GM12873 (cell line): ENCODE measurements at regions not wholly inside any gene's neighbourhood (a gene's known extent, or its start where the extent isn't known, plus 50 kb on each side); places are given as distances from the start of the nearest gene placed in this dataset.

Experiments
- CTCF ChIP-seq: IDR thresholded peaks from 2 replicates; pipeline ENCODE4 v1.5.1; 2012; ENCODE audit warnings: low read depth, mild to moderate bottlenecking, moderate library complexity, low read length, control low read depth; ENCODE audit not compliant: insufficient read depth; ENCODE audit errors: missing control alignments

- no peak for TF ChIP-seq CTCF
These were observed 104.6 kb upstream of the PRKG2 start for GRCh38 chr4:81319657-81320056.

- TF ChIP-seq CTCF, result no peak
These were observed 100.0 kb upstream of the PRKG2 start for GRCh38 chr4:81314897-81315470.

- no peak for TF ChIP-seq CTCF
These were observed 99.3 kb upstream of the PRKG2 start for GRCh38 chr4:81314196-81314896.

GRCh38 chr4:81307991-81308390, 93.0 kb upstream of the PRKG2 start:
- no peak for TF ChIP-seq CTCF

- no peak for TF ChIP-seq CTCF
These were observed 89.8 kb upstream of the PRKG2 start for GRCh38 chr4:81304871-81305270.

GRCh38 chr4:81290813-81291212, 75.8 kb upstream of the PRKG2 start:
- no peak for TF ChIP-seq CTCF

GRCh38 chr4:81287101-81287500, 72.1 kb upstream of the PRKG2 start:
- TF ChIP-seq CTCF, result no peak

GRCh38 chr4:81282131-81282530, 67.1 kb upstream of the PRKG2 start:
- no peak for TF ChIP-seq CTCF
